Erythroblast (primary cell): ENCODE measurements at regions not wholly inside any gene's neighbourhood (a gene's known extent, or its start where the extent isn't known, plus 50 kb on each side); places are given as distances from the start of the nearest gene placed in this dataset.

Source experiments
- GATA1 ChIP-seq: IDR thresholded peaks from 2 replicates; pipeline ENCODE4 v1.6.1; 2011; ENCODE audit warnings: low read depth, mild to moderate bottlenecking, control low read depth, low read length, moderate library complexity
- POLR2A ChIP-seq: IDR thresholded peaks from 2 replicates; pipeline ENCODE4 v1.6.1; 2011; ENCODE audit warnings: mild to moderate bottlenecking, low read length

DNA sequence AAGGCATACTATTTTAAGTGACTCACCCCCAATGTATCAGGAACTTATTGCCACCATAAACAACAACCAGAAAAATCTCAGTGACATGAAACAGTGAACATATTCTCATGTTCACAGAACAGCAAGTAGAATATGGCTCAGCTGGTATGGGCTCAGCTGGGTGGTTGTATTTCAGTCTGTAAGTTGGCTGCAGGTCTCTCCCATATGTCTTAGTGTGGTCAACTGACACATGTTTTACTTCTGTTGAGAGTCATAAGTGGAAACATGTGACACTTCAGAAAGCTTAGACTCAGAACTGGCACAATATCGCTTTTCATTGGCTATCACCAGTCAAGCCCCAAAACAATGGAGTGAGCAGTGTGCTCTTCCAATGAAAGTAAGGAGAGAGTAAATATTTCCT is 574.1 kb downstream of the HAO1 start:
- no peak for TF ChIP-seq POLR2A
- no peak for TF ChIP-seq GATA1
